ENCODE measurements at regions not wholly inside any gene's neighbourhood (a gene's known extent, or its start where the extent isn't known, plus 50 kb on each side); places are given as distances from the start of the nearest gene placed in this dataset.

GRCh38 chr6:44500074-44500473, 112.6 kb downstream of the CDC5L start:
- DNase-seq, result no peak

- no peak for DNase-seq
These were observed 116.0 kb downstream of the CDC5L start for GRCh38 chr6:44503471-44503870.

GRCh38 chr6:44504301-44504791, 116.8 kb downstream of the CDC5L start:
- DNase-seq, result no peak

GRCh38 chr6:44505751-44506150, 118.2 kb downstream of the CDC5L start:
- DNase-seq, result no peak

GRCh38 chr6:44507014-44507413, 119.5 kb downstream of the CDC5L start:
- no peak for DNase-seq

- no peak for DNase-seq
These were observed 121.1 kb downstream of the CDC5L start for GRCh38 chr6:44508646-44509045.

GRCh38 chr6:44511126-44511525, 123.6 kb downstream of the CDC5L start:
- no peak for DNase-seq

GRCh38 chr6:44512868-44513741, 125.6 kb downstream of the CDC5L start:
- no peak for DNase-seq

GRCh38 chr6:44514085-44514484, 126.6 kb downstream of the CDC5L start:
- DNase-seq, result no peak

GRCh38 chr6:44514576-44515193, 127.2 kb downstream of the CDC5L start:
- no peak for DNase-seq

GRCh38 chr6:44522871-44523270, 135.4 kb downstream of the CDC5L start:
- no peak for DNase-seq

GRCh38 chr6:44524476-44525227, 137.1 kb downstream of the CDC5L start:
- DNase-seq, result no peak

- DNase-seq, result no peak
These were observed 138.3 kb downstream of the CDC5L start for GRCh38 chr6:44525761-44526351.

GRCh38 chr6:44527181-44527580, 139.7 kb downstream of the CDC5L start:
- no peak for DNase-seq

- no peak for DNase-seq
These were observed 140.3 kb downstream of the CDC5L start for GRCh38 chr6:44527583-44528369.

GRCh38 chr6:44528370-44528644, 140.8 kb downstream of the CDC5L start:
- DNase-seq, result no peak

GRCh38 chr6:44528716-44529115, 141.2 kb downstream of the CDC5L start:
- DNase-seq, result no peak

GRCh38 chr6:44529146-44529905, 141.8 kb downstream of the CDC5L start:
- no peak for DNase-seq

- DNase-seq, result no peak
These were observed 142.9 kb downstream of the CDC5L start for GRCh38 chr6:44530209-44530909.

GRCh38 chr6:44530910-44531234, 143.4 kb downstream of the CDC5L start:
- no peak for DNase-seq

- no peak for DNase-seq
These were observed 144.0 kb downstream of the CDC5L start for GRCh38 chr6:44531442-44532015.
